ENCODE measurements at regions not wholly inside any gene's neighbourhood (a gene's known extent, or its start where the extent isn't known, plus 50 kb on each side); places are given as distances from the start of the nearest gene placed in this dataset.

DNA sequence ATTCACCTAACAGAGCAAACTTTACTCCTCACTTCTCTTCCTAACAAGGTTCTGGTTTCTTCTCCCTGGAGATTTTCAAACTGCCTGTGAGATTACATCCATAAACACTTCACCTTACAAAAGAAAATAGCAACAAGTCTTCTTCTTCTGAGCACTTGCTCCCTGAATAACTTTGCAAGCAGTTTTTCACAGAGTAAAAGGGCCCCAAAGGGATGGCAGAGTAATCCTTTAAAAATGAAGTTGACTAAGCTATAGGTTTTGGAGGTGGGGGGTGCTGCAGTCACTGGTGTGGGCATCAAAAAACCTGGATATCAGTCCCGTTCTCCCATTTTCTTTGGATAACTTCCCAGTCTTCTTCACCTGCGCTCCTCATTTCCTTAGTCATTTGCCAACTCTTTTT lies 484.9 kb downstream of the MIAT start:
- no peak for DNase-seq (ENCODE audit: low read depth)
- TF ChIP-seq POLR2A (IDR thresholded peaks at IDR 0.05; ENCODE audit: extremely low read depth, insufficient read length): no peak
- TF ChIP-seq, protein P1, sequence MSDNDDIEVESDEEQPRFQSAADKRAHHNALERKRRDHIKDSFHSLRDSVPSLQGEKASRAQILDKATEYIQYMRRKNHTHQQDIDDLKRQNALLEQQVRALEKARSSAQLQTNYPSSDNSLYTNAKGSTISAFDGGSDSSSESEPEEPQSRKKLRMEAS (IDR thresholded peaks at IDR 0.05; ENCODE audit: low read depth, low read length): no peak
- TF ChIP-seq, protein P2, sequence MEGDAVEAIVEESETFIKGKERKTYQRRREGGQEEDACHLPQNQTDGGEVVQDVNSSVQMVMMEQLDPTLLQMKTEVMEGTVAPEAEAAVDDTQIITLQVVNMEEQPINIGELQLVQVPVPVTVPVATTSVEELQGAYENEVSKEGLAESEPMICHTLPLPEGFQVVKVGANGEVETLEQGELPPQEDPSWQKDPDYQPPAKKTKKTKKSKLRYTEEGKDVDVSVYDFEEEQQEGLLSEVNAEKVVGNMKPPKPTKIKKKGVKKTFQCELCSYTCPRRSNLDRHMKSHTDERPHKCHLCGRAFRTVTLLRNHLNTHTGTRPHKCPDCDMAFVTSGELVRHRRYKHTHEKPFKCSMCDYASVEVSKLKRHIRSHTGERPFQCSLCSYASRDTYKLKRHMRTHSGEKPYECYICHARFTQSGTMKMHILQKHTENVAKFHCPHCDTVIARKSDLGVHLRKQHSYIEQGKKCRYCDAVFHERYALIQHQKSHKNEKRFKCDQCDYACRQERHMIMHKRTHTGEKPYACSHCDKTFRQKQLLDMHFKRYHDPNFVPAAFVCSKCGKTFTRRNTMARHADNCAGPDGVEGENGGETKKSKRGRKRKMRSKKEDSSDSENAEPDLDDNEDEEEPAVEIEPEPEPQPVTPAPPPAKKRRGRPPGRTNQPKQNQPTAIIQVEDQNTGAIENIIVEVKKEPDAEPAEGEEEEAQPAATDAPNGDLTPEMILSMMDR (IDR thresholded peaks at IDR 0.05; ENCODE audit: low read depth, low read length): no peak
- TF ChIP-seq MYC (IDR thresholded peaks at IDR 0.05; ENCODE audit: low read depth, low read length): no peak
- H3K4me3 ChIP-seq (ENCODE audit: low read depth, low read length): no peak overlapping the region

DNA sequence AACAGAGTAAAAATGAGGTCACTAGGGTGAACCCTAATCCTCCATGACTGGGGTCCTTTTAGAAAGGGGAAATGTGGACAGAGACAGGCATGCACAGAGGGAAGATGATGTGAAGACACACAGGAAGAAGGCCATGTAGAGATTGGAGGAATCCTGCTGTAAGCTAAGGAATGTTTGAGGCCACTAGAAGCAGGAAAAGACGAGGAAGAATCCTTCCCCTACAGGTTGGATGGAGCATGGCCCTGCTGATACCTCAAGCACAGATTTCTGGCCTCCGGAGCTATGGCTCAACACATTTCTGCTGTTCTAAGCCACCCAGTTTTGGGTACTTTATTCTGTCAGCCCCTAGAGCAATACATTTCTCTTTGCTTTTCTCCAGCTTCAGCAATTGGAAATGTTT lies 486.9 kb downstream of the MIAT start:
- H3K4me3 ChIP-seq (ENCODE audit: low read depth, low read length): no peak overlapping the region
- no peak for TF ChIP-seq MYC (IDR thresholded peaks at IDR 0.05; ENCODE audit: low read depth, low read length)
- no peak for TF ChIP-seq POLR2A (IDR thresholded peaks at IDR 0.05; ENCODE audit: extremely low read depth, insufficient read length)
- TF ChIP-seq, protein P1 (IDR thresholded peaks at IDR 0.05; ENCODE audit: low read depth, low read length): no peak
- TF ChIP-seq, protein P2 (IDR thresholded peaks at IDR 0.05; ENCODE audit: low read depth, low read length): no peak
- DNase-seq (ENCODE audit: low read depth): no peak

DNA sequence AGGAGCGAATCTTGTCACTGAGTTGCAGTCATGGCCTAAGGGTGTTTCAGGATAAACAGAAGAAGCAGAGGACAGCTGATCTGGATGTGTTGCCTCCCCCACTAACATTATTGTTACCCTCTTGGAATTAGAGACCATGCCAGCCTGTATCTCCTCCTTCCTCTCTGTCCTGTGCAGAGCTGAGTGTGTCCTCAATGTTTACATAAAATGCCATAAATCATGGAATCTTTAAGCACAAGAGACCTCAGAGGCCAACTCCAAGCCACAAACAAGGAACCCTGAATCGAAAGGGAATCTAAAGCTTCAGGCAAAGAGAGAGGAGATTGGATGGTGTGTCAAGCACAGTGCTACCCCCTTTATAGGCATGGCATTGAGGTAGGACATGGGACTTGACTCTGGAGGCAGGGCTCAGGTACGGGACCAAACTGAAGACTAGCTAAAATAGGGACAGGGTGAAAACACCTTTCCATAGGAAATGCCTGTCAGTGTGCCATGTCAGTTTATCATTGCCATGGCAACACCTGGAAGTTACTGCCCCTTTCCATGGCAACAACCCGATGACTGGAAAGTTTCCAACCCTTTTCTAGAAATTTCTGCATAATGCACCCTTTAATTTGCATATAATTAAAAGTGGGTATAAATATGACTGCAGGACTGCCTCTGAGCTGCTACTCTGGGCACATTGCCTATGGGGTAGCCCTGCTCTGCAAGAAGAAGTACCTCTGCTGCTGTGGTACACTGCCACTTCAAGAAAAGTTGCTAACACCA lies 489.7 kb downstream of the MIAT start:
- no peak for DNase-seq (ENCODE audit: low read depth)
- TF ChIP-seq MYC (IDR thresholded peaks at IDR 0.05; ENCODE audit: low read depth, low read length): no peak
- TF ChIP-seq, protein P2 (IDR thresholded peaks at IDR 0.05; ENCODE audit: low read depth, low read length): no peak
- no peak overlapping the region for H3K4me3 ChIP-seq (ENCODE audit: low read depth, low read length)

DNA sequence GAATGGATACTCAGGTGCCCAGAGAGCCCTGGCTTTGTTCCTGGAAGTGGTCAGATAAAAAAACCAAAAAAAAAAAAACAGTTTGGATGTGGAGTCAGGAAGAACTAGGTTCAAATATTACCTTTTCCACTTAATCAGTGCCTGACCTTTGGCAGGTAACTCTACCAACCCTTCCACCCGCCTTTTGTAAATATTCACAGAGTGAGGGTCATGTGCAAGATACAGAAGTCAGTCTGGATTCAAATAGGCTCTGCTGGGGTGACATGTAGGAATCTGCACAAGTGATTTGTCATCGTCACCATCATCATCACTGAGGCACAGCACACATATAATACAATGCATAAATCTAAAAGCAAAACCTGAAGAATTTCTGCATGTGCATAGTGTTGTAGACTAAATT lies 490.7 kb downstream of the MIAT start:
- TF ChIP-seq, protein P2 (IDR thresholded peaks at IDR 0.05; ENCODE audit: low read depth, low read length): no peak
- TF ChIP-seq MYC (IDR thresholded peaks at IDR 0.05; ENCODE audit: low read depth, low read length) (no peak), POLR2A (IDR thresholded peaks at IDR 0.05; ENCODE audit: extremely low read depth, insufficient read length) (no peak)
- TF ChIP-seq, protein P1 (IDR thresholded peaks at IDR 0.05; ENCODE audit: low read depth, low read length): no peak
- no peak for DNase-seq (ENCODE audit: low read depth)
- H3K4me3 ChIP-seq (ENCODE audit: low read depth, low read length): no peak overlapping the region

DNA sequence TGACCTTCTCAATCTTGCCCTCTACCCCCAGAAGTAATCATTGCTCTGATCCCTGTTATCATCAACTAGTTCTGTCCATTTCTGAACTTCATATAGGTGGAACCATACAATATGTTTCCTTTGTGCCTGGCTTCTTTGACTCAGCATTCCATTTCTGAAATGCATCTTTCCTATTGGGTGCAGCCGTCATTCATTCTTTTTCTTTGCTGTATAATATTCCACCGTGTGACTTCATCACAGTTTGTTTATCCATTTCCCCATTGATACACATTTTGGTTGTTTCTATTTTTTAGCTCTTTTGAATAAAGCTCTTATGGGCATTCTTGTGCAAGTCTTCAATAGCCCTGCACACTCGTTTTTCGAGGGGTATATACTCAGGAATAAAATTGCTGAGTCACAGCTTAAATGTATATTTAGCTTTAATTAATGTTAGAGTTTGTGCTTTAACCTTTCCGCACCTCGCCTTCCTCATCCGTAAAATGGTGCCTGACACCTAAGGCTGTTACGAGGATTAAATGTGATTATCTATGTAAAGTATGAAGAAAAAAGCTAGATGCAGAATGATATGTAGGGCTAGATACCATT lies 491.6 kb downstream of the MIAT start:
- H3K4me3 ChIP-seq (ENCODE audit: low read depth, low read length): no peak overlapping the region
- no peak for DNase-seq (ENCODE audit: low read depth)
- TF ChIP-seq, protein P2 (IDR thresholded peaks at IDR 0.05; ENCODE audit: low read depth, low read length): no peak

Data from NB4 (cell line).